Tibial nerve (tissue), 4 donors: ENCODE measurements at regions not wholly inside any gene's neighbourhood (a gene's known extent, or its start where the extent isn't known, plus 50 kb on each side); places are given as distances from the start of the nearest gene placed in this dataset.
"Not testable (repeated sequence)": the region's sequence is repeated elsewhere in the genome, so short reads cannot be mapped to it uniquely, and the experiment has no call there.

Source experiments
- DNase-seq, 2 donors: peaks; one replicate each; pipeline ENCODE4 v3.0.0-alpha.2; 2019; ENCODE audit warnings: low spot score in 2 of 2
- H3K27ac ChIP-seq, 4 donors: fragments of 200-600 bp; sonication (generic) in 3 of 4; one replicate each; pipeline ENCODE4 v1.5.1; 2017 to 2019; ENCODE audit warnings: mild to moderate bottlenecking in 1 of 4
- H3K27me3 ChIP-seq, 2 donors: fragments of 200-600 bp; sonication (generic) in 1 of 2; one replicate each; pipeline versions ENCODE4 v1.5.1 to v1.6.0; 2017 to 2019
- H3K36me3 ChIP-seq, 3 donors: fragments of 200-600 bp; sonication (generic); one replicate each; pipeline ENCODE4 v1.5.1; 2018 to 2019
- H3K4me1 ChIP-seq, 4 donors: fragments of 200-600 bp; sonication (generic) in 3 of 4; one replicate each; pipeline ENCODE4 v1.5.1; 2017 to 2019
- H3K4me3 ChIP-seq, 4 donors: fragments of 200-600 bp; sonication (generic) in 3 of 4; one replicate each; pipeline ENCODE4 v1.5.1; 2017 to 2019; ENCODE audit warnings: mild to moderate bottlenecking in 1 of 4, moderate library complexity in 1 of 4
- H3K9me3 ChIP-seq, 4 donors: fragments of 200-600 bp; sonication (generic) in 3 of 4; one replicate each; pipeline ENCODE4 v1.5.1; 2017 to 2019
- CTCF ChIP-seq, 5 experiments: fragments of 200-600 bp in 3 of 5; fragments of 450-650 bp in 2 of 5; sonication (generic) in 3 of 5; IDR thresholded peaks; one replicate each; pipeline ENCODE4 v1.5.1; 2016 to 2019; ENCODE audit warnings: antibody characterized with exemption in 5 of 5, mild to moderate bottlenecking in 3 of 5, moderate library complexity in 2 of 5
- EP300 ChIP-seq, 2 donors: sonication (generic); formaldehyde crosslinking; IDR thresholded peaks; one replicate each; pipeline ENCODE4 v1.6.1; 2017; ENCODE audit warnings: antibody characterized with exemption in 2 of 2, mild to moderate bottlenecking in 1 of 2
- POLR2A ChIP-seq, 2 donors: fragments of 450-650 bp; IDR thresholded peaks; one replicate each; pipeline ENCODE4 v1.6.1; 2017; ENCODE audit warnings: antibody characterized with exemption in 2 of 2, mild to moderate bottlenecking in 2 of 2, moderate library complexity in 2 of 2
- WGBS, 2 donors: methylation state at CpG; one replicate each; pipeline ENCODE4 v1.1.5; 2018; 5-methylcytosine and 5-hydroxymethylcytosine counted together

GRCh38 chr16:61419791-61420190, 616.4 kb downstream of the CDH8 start:
- Histone ChIP-seq H3K36me3 (no peaks in the 10 kb centered on the region), H3K9me3 (no peaks in the 10 kb centered on the region), H3K4me1 (no peaks in the 10 kb centered on the region), H3K27me3 (no peaks in the 10 kb centered on the region), H3K27ac (no peak overlapping the region), H3K4me3 (no peak overlapping the region)
- 68 to 71% methylated on average over 2 of the region's 2 CpGs for WGBS, 2 donors
- no peak for DNase-seq
- TF ChIP-seq EP300 (IDR thresholded peaks at IDR 0.05) (no peak), POLR2A (IDR thresholded peaks at IDR 0.05) (no peak), CTCF (IDR thresholded peaks at IDR 0.05) (no peak)

DNA sequence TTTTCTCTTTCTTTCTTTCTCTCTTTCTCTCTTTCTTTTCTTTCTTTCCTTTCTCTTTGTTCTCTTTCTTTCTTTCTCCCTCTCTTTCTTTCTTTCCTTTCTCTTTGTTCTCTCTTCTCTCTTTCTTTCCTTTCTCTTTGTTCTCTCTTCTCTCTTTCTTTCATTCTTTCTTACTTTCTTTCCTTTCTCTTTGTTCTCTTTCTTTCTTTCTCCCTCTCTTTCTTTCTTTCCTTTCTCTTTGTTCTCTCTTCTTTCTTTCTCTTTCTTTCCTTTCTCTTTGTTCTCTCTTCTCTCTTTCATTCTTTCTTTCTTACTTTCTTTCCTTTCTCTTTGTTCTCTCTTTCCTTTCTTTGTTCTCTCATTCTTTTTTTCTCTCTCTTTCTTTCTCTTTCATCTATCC, 617.4 kb downstream of the CDH8 start:
- H3K9me3 ChIP-seq, H3K4me3 ChIP-seq, H3K27me3 ChIP-seq, H3K36me3 ChIP-seq, DNase-seq, H3K27ac ChIP-seq, H3K4me1 ChIP-seq: not testable (repeated sequence)

DNA sequence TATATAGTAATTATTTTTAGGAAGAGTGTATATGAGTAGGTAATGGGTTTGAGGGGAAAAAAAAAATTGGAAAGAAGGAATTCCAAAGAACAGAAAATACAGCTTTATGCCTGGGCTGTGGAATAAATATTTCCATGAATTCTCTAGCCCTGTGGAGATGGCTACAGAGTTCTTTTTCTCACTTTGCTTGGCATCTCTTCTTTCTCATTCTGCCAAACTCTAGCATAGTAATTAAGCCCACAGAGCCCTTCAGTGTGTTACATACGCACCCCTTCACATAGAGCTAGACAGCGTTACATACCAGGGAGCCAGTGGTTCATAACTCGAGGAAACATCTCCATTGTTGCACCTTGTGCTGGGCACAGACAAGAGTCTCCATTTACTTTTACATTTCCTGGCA, 621.1 kb downstream of the CDH8 start:
- Histone ChIP-seq H3K27me3 (no peaks in the 10 kb centered on the region), H3K4me1 (no peaks in the 10 kb centered on the region), H3K36me3 (no peaks in the 10 kb centered on the region), H3K27ac (no peak overlapping the region), H3K9me3 (no peaks in the 10 kb centered on the region), H3K4me3 (no peak overlapping the region)
- no peak for DNase-seq
- WGBS, 2 donors, result 59 to 68% methylated on average over 3 of the region's 3 CpGs
- no peak for TF ChIP-seq CTCF (IDR thresholded peaks at IDR 0.05)
- TF ChIP-seq EP300 (IDR thresholded peaks at IDR 0.05), result no peak
- TF ChIP-seq POLR2A (IDR thresholded peaks at IDR 0.05), result no peak

DNA sequence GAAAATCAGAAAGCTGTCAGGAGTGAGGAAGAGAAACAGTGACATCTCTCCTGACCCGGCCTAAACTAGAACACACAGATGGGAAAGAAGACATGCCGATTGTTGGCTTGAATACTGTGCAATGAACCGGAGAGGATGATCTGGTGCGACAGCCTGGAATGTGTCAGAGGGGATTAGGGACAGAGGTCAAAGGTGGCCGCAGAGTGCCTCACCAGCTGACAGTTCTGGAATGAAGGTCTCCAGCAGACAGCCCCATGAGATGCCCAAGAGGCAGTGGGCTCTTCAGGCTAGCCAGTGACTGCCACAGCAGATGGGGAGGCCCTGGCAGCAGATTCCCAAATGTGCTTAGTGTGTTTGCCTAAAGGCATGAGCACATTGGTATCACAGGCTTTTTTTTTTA, 623.2 kb downstream of the CDH8 start:
- H3K27ac ChIP-seq, result no peak overlapping the region
- no peak for DNase-seq
- H3K4me1 ChIP-seq, result no peaks in the 10 kb centered on the region
- no peaks in the 10 kb centered on the region for H3K36me3 ChIP-seq
- H3K27me3 ChIP-seq, result no peaks in the 10 kb centered on the region
- 45% methylated on average over 5 of the region's 5 CpGs for WGBS, 2 donors
- no peak overlapping the region for H3K4me3 ChIP-seq
- no peak for TF ChIP-seq POLR2A (IDR thresholded peaks at IDR 0.05)
- no peak for TF ChIP-seq CTCF (IDR thresholded peaks at IDR 0.05)
- no peak for TF ChIP-seq EP300 (IDR thresholded peaks at IDR 0.05)
- no peaks in the 10 kb centered on the region for H3K9me3 ChIP-seq

GRCh38 chr16:61412562-61412961, 623.7 kb downstream of the CDH8 start:
- no peaks in the 10 kb centered on the region for H3K36me3 ChIP-seq
- DNase-seq, result no peak
- no peaks in the 10 kb centered on the region for H3K27me3 ChIP-seq
- H3K9me3 ChIP-seq, result no peaks in the 10 kb centered on the region
- no peak overlapping the region for H3K27ac ChIP-seq
- H3K4me1 ChIP-seq, result no peaks in the 10 kb centered on the region
- TF ChIP-seq EP300 (IDR thresholded peaks at IDR 0.05) (no peak), POLR2A (IDR thresholded peaks at IDR 0.05) (no peak)
- WGBS, 2 donors, result 91 to 94% methylated on average over 4 of the region's 4 CpGs
- no peak overlapping the region for H3K4me3 ChIP-seq

- TF ChIP-seq EP300 (IDR thresholded peaks at IDR 0.05) (no peak), CTCF (IDR thresholded peaks at IDR 0.05) (no peak), POLR2A (IDR thresholded peaks at IDR 0.05) (no peak)
- Histone ChIP-seq H3K36me3 (no peaks in the 10 kb centered on the region), H3K9me3 (no peaks in the 10 kb centered on the region), H3K27me3 (no peaks in the 10 kb centered on the region), H3K27ac (no peak overlapping the region), H3K4me1 (no peaks in the 10 kb centered on the region), H3K4me3 (no peak overlapping the region)
- no peak for DNase-seq
Observed at GRCh38 chr16:61409604-61410003, 626.6 kb downstream of the CDH8 start.
